Neural cell (in vitro differentiated cells): ENCODE measurements at regions not wholly inside any gene's neighbourhood (a gene's known extent, or its start where the extent isn't known, plus 50 kb on each side); places are given as distances from the start of the nearest gene placed in this dataset.

ENCODE experiments used
- H2AFZ ChIP-seq: fragments of 200-600, 300-800 bp; sonication (generic), shearing (Covaris generic); 2 replicates; pipeline ENCODE4 v1.6.0; 2014; ENCODE audit warnings: low read depth, mild to moderate bottlenecking, antibody characterized with exemption, low read length, moderate library complexity
- H3F3A ChIP-seq: fragments of 200-600 bp; shearing (Covaris generic); 2 replicates; pipeline ENCODE4 v1.6.1; 2016; ENCODE audit warnings: mild to moderate bottlenecking, moderate library complexity, mixed read lengths, antibody characterized with exemption, low read length; ENCODE audit not compliant: insufficient read depth, poor library complexity, severe bottlenecking
- H3K27ac ChIP-seq: fragments of 200-600, 300-800 bp; sonication (generic), shearing (Covaris generic); 2 replicates; pipeline ENCODE4 v1.5.1; 2014; ENCODE audit warnings: mild to moderate bottlenecking, low read length, moderate library complexity
- H3K27me3 ChIP-seq: fragments of 300-800, 200-600 bp; sonication (generic), shearing (Covaris generic); 2 replicates; pipeline ENCODE4 v1.6.0; 2014; ENCODE audit warnings: mild to moderate bottlenecking, low read depth, low read length, moderate library complexity; ENCODE audit not compliant: insufficient read depth
- H3K36me3 ChIP-seq: fragments of 300-800, 200-600 bp; sonication (generic), shearing (Covaris generic); 2 replicates; pipeline ENCODE4 v1.5.1; 2014; ENCODE audit warnings: mild to moderate bottlenecking, antibody characterized with exemption, low read length, moderate library complexity; ENCODE audit not compliant: insufficient read depth
- H3K4me2 ChIP-seq: fragments of 300-800, 200-600 bp; sonication (generic), shearing (Covaris generic); 2 replicates; pipeline ENCODE4 v1.6.0; 2014; ENCODE audit warnings: mild to moderate bottlenecking, low read length
- H3K4me3 ChIP-seq: fragments of 300-800, 200-600 bp; sonication (generic), shearing (Covaris generic); 2 replicates; pipeline ENCODE4 v1.5.1; 2014; ENCODE audit warnings: mild to moderate bottlenecking, low read length, moderate library complexity
- H3K79me2 ChIP-seq: fragments of 200-600 bp; shearing (Covaris generic); replicated peaks from 2 replicates; pipeline ENCODE4 v1.6.0; 2014; ENCODE audit warnings: mild to moderate bottlenecking, low read length, moderate library complexity; ENCODE audit not compliant: insufficient read depth
- H3K9ac ChIP-seq: fragments of 300-800, 200-600 bp; sonication (generic), shearing (Covaris generic); 2 replicates; pipeline ENCODE4 v1.6.1; 2016; ENCODE audit warnings: mild to moderate bottlenecking, low read length, mixed read lengths
- H3K9me2 ChIP-seq: fragments of 200-600 bp; shearing (Covaris generic); 2 replicates; pipeline ENCODE4 v1.6.1; 2016; ENCODE audit warnings: mild to moderate bottlenecking, low read length, mixed read lengths; ENCODE audit not compliant: insufficient read depth
- H3K9me3 ChIP-seq: fragments of 200-600, 300-800 bp; sonication (generic), shearing (Covaris generic); 2 replicates; pipeline ENCODE4 v1.6.1; 2016; ENCODE audit warnings: mild to moderate bottlenecking, mixed run types, low read length, moderate library complexity, mixed read lengths
- H4K20me1 ChIP-seq: fragments of 200-600 bp; shearing (Covaris generic); 2 replicates; pipeline ENCODE4 v1.6.1; 2016; ENCODE audit warnings: mild to moderate bottlenecking, mixed run types; ENCODE audit not compliant: insufficient read depth
- EP300 ChIP-seq: fragments of 450-650 bp; conservative IDR thresholded peaks from 2 replicates; pipeline ENCODE4 v1.6.1; 2014; ENCODE audit warnings: antibody characterized with exemption, mild to moderate bottlenecking, moderate library complexity; ENCODE audit not compliant: poor library complexity, severe bottlenecking
- EZH2 ChIP-seq: fragments of 200-600, 300-800 bp; shearing (Covaris generic), sonication (generic); IDR thresholded peaks from 2 replicates; pipeline ENCODE4 v1.6.1; 2014; ENCODE audit warnings: antibody characterized with exemption, low read length, borderline replicate concordance, mild to moderate bottlenecking; ENCODE audit not compliant: insufficient read depth, poor library complexity, severe bottlenecking
- MXI1 ChIP-seq: fragments of 450-650 bp; conservative IDR thresholded peaks from 2 replicates; pipeline ENCODE4 v1.6.1; 2014; ENCODE audit warnings: antibody characterized with exemption, mild to moderate bottlenecking; ENCODE audit not compliant: poor library complexity, severe bottlenecking
- POLR2AphosphoS5 ChIP-seq: IDR thresholded peaks from 2 replicates; pipeline ENCODE4 v1.6.1; 2012
- SMC3 ChIP-seq: fragments of 450-650 bp; conservative IDR thresholded peaks from 2 replicates; pipeline ENCODE4 v1.6.1; 2014; ENCODE audit warnings: antibody characterized with exemption, mild to moderate bottlenecking, moderate library complexity; ENCODE audit not compliant: poor library complexity
- TAF1 ChIP-seq: IDR thresholded peaks from 2 replicates; pipeline ENCODE4 v1.6.1; 2012; ENCODE audit warnings: low read depth
- TF ChIP-seq, protein P1 (sequence below): IDR thresholded peaks from 2 replicates; pipeline ENCODE4 v1.6.1; 2012; ENCODE audit warnings: borderline replicate concordance
- TF ChIP-seq, protein P2 (sequence below): fragments of 450-650 bp; IDR thresholded peaks from 2 replicates; pipeline ENCODE4 v1.5.1; 2014; ENCODE audit warnings: antibody characterized with exemption, mild to moderate bottlenecking, moderate library complexity; ENCODE audit not compliant: poor library complexity, severe bottlenecking

DNA sequence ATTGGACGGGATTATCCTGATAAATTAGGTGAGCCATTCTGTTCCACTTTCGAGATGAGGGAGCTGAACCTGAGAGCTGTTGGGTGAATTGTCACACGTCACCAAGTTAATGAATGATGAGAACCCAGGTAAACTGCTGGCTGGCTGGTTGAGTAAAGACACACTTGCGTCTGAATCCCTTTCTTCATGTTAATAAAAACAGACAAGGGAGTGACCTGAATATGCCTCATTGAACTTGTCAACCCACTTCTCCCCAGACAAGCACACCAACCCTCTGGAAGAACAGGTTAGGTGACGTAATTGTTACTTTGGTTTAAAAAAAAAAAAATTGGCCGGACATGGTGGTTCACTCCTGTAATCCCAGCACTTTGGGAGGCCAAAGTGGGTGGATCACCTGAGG lies 400.9 kb upstream of the CDH5 start:
- TF ChIP-seq EP300 (no peak), POLR2AphosphoS5 (no peak)
- TF ChIP-seq, protein P1, sequence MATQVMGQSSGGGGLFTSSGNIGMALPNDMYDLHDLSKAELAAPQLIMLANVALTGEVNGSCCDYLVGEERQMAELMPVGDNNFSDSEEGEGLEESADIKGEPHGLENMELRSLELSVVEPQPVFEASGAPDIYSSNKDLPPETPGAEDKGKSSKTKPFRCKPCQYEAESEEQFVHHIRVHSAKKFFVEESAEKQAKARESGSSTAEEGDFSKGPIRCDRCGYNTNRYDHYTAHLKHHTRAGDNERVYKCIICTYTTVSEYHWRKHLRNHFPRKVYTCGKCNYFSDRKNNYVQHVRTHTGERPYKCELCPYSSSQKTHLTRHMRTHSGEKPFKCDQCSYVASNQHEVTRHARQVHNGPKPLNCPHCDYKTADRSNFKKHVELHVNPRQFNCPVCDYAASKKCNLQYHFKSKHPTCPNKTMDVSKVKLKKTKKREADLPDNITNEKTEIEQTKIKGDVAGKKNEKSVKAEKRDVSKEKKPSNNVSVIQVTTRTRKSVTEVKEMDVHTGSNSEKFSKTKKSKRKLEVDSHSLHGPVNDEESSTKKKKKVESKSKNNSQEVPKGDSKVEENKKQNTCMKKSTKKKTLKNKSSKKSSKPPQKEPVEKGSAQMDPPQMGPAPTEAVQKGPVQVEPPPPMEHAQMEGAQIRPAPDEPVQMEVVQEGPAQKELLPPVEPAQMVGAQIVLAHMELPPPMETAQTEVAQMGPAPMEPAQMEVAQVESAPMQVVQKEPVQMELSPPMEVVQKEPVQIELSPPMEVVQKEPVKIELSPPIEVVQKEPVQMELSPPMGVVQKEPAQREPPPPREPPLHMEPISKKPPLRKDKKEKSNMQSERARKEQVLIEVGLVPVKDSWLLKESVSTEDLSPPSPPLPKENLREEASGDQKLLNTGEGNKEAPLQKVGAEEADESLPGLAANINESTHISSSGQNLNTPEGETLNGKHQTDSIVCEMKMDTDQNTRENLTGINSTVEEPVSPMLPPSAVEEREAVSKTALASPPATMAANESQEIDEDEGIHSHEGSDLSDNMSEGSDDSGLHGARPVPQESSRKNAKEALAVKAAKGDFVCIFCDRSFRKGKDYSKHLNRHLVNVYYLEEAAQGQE = no peak

DNA sequence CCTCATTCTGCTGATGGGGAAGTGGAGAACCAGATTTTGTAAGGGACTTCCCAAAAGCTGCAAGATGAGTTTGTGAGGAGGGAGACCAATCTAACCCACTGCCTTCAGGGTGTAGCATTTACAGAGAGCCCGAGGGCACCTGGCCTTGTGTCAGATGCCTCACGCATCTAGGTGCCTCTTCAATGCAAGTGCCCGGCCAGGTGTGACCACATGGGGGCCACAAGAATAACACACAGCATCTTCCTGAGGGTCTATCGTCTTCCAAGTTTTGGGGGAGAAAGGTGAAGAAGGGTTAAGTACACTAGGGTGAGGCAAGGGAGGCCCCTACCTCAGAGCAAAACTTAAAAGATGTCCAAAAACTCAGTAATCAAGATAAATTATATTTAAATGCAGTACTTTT lies 401.7 kb upstream of the CDH5 start:
- H3K27ac ChIP-seq = no peak overlapping the region
- H3K9ac ChIP-seq = no peak overlapping the region
- no peak overlapping the region for H3K4me2 ChIP-seq
- no peaks in the 10 kb centered on the region for H3K79me2 ChIP-seq
- no peaks in the 10 kb centered on the region for H3K36me3 ChIP-seq
- no peaks in the 10 kb centered on the region for H3K9me3 ChIP-seq
- H3F3A ChIP-seq = no peaks in the 10 kb centered on the region
- no peak overlapping the region for H3K4me3 ChIP-seq
- H3K9me2 ChIP-seq = no peaks in the 10 kb centered on the region
- H3K27me3 ChIP-seq = no peaks in the 10 kb centered on the region
- no peaks in the 10 kb centered on the region for H4K20me1 ChIP-seq
- TF ChIP-seq, protein P2, sequence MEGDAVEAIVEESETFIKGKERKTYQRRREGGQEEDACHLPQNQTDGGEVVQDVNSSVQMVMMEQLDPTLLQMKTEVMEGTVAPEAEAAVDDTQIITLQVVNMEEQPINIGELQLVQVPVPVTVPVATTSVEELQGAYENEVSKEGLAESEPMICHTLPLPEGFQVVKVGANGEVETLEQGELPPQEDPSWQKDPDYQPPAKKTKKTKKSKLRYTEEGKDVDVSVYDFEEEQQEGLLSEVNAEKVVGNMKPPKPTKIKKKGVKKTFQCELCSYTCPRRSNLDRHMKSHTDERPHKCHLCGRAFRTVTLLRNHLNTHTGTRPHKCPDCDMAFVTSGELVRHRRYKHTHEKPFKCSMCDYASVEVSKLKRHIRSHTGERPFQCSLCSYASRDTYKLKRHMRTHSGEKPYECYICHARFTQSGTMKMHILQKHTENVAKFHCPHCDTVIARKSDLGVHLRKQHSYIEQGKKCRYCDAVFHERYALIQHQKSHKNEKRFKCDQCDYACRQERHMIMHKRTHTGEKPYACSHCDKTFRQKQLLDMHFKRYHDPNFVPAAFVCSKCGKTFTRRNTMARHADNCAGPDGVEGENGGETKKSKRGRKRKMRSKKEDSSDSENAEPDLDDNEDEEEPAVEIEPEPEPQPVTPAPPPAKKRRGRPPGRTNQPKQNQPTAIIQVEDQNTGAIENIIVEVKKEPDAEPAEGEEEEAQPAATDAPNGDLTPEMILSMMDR = no peak
- TF ChIP-seq EZH2 (no peak), SMC3 (no peak), MXI1 (no peak), TAF1 (no peak)
- TF ChIP-seq, protein P1 = no peak
- no peak overlapping the region for H2AFZ ChIP-seq

More for the DNA sequence above, 400.9 kb upstream of the CDH5 start:
- H3K27ac ChIP-seq = no peak overlapping the region
- H3K36me3 ChIP-seq = no peaks in the 10 kb centered on the region
- no peaks in the 10 kb centered on the region for H3F3A ChIP-seq
- no peaks in the 10 kb centered on the region for H3K79me2 ChIP-seq
- no peak overlapping the region for H3K4me3 ChIP-seq
- no peak overlapping the region for H2AFZ ChIP-seq
- no peaks in the 10 kb centered on the region for H3K9me2 ChIP-seq
- no peaks in the 10 kb centered on the region for H4K20me1 ChIP-seq
- no peak overlapping the region for H3K4me2 ChIP-seq
- H3K27me3 ChIP-seq = no peaks in the 10 kb centered on the region
- no peak overlapping the region for H3K9ac ChIP-seq
- no peaks in the 10 kb centered on the region for H3K9me3 ChIP-seq
